SU-DHL-6 (cell line): ENCODE measurements at regions not wholly inside any gene's neighbourhood (a gene's known extent, or its start where the extent isn't known, plus 50 kb on each side); places are given as distances from the start of the nearest gene placed in this dataset.

Experiments used
- H2AFZ ChIP-seq: fragments of 200-600 bp; sonication (generic); 2 replicates; pipeline ENCODE4 v1.6.1; 2014; ENCODE audit warnings: low read depth, mild to moderate bottlenecking, moderate library complexity, mixed read lengths, antibody characterized with exemption, low read length; ENCODE audit not compliant: severe bottlenecking
- H3F3A ChIP-seq: fragments of 200-600 bp; shearing (Covaris generic); 2 replicates; pipeline ENCODE4 v1.6.0; 2016; ENCODE audit warnings: antibody characterized with exemption, mild to moderate bottlenecking; ENCODE audit not compliant: insufficient read depth
- H3K27ac ChIP-seq: fragments of 200-600 bp; sonication (generic); 2 replicates; pipeline ENCODE4 v1.5.1; 2016; ENCODE audit warnings: low read depth, mild to moderate bottlenecking, low read length, moderate library complexity, mixed read lengths
- H3K27me3 ChIP-seq: fragments of 200-600 bp; sonication (generic), shearing (Covaris generic); 2 replicates; pipeline ENCODE4 v1.6.0; 2014; ENCODE audit warnings: mild to moderate bottlenecking, low read length
- H3K36me3 ChIP-seq: fragments of 200-600 bp; sonication (generic); 2 replicates; pipeline ENCODE4 v1.6.1; 2014; ENCODE audit warnings: mild to moderate bottlenecking, low read length, mixed read lengths
- H3K4me2 ChIP-seq: fragments of 300-600, 200-600 bp; shearing (Covaris generic), sonication (generic); 2 replicates; pipeline ENCODE4 v1.6.0; 2014; ENCODE audit warnings: low read length, low read depth, mild to moderate bottlenecking; ENCODE audit not compliant: poor library complexity, severe bottlenecking
- H3K4me3 ChIP-seq: fragments of 200-600 bp; sonication (generic); 2 replicates; pipeline ENCODE4 v1.5.1; 2014; ENCODE audit warnings: antibody characterized with exemption, low read length, mild to moderate bottlenecking, mixed read lengths; ENCODE audit not compliant: insufficient read depth, poor library complexity, severe bottlenecking
- H3K79me2 ChIP-seq: fragments of 200-600 bp; sonication (generic); 2 replicates; pipeline ENCODE4 v1.6.1; 2014; ENCODE audit warnings: mild to moderate bottlenecking, low read length, moderate library complexity; ENCODE audit not compliant: insufficient read depth
- H3K9ac ChIP-seq: fragments of 200-600 bp; sonication (generic); 2 replicates; pipeline ENCODE4 v1.7.0; 2014; ENCODE audit warnings: mild to moderate bottlenecking, low read length
- H3K9me2 ChIP-seq: fragments of 200-600 bp; sonication (generic); replicated peaks from 2 replicates; pipeline ENCODE4 v1.6.1; 2014; ENCODE audit warnings: low read length; ENCODE audit not compliant: insufficient read depth
- H3K9me3 ChIP-seq: fragments of 200-600 bp; sonication (generic); 2 replicates; pipeline ENCODE4 v1.6.1; 2014; ENCODE audit warnings: low read length, mixed read lengths; ENCODE audit not compliant: insufficient read depth
- H4K20me1 ChIP-seq: fragments of 200-600 bp; sonication (generic); 2 replicates; pipeline ENCODE4 v1.6.1; 2014; ENCODE audit warnings: low read depth, mild to moderate bottlenecking, antibody characterized with exemption, low read length, moderate library complexity, mixed read lengths
- EZH2phosphoT487 ChIP-seq: fragments of 200-600 bp; sonication (generic), shearing (Covaris generic); conservative IDR thresholded peaks from 2 replicates; pipeline ENCODE4 v1.6.1; 2018; ENCODE audit warnings: mild to moderate bottlenecking, antibody characterized with exemption, low read length, moderate library complexity, mixed read lengths
- TF ChIP-seq, protein P1 (sequence below): fragments of 200-600 bp; sonication (generic); IDR thresholded peaks from one replicate; pipeline ENCODE4 v1.5.1; 2017; ENCODE audit warnings: antibody characterized with exemption, mild to moderate bottlenecking, low read length, moderate library complexity; ENCODE audit not compliant: insufficient read depth, poor library complexity, severe bottlenecking

DNA sequence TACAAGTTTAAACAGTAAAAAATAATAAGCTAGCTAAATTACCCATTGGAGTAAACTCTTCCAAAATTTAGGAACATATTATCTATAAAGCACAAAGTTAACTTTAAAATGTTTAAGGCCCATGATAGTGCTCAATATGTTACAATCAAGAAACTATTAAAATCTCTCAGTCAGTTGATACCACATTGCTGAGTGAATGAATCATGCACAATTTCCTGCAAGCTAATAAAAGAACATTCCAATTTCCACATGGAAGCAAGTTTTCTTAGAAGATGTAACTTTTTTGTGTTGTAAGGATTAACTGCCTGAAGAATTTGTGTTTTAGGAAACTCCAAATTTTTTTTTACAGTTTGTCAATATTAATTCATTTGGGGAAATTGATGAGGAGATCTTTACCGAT, 666.6 kb downstream of the SLITRK1 start:
- no peaks in the 10 kb centered on the region for H3K36me3 ChIP-seq
- no peaks in the 10 kb centered on the region for H3K9me3 ChIP-seq
- no peak overlapping the region for H3K9ac ChIP-seq
- H3K4me3 ChIP-seq, result no peak overlapping the region
- H3F3A ChIP-seq, result no peaks in the 10 kb centered on the region
- no peak overlapping the region for H3K27ac ChIP-seq
- no peaks in the 10 kb centered on the region for H3K27me3 ChIP-seq
- no peaks in the 10 kb centered on the region for H3K79me2 ChIP-seq
- H4K20me1 ChIP-seq, result no peaks in the 10 kb centered on the region
- H3K9me2 ChIP-seq, result no peaks in the 10 kb centered on the region
- no peak overlapping the region for H3K4me2 ChIP-seq
- H2AFZ ChIP-seq, result no peak overlapping the region
- TF ChIP-seq, protein P1, sequence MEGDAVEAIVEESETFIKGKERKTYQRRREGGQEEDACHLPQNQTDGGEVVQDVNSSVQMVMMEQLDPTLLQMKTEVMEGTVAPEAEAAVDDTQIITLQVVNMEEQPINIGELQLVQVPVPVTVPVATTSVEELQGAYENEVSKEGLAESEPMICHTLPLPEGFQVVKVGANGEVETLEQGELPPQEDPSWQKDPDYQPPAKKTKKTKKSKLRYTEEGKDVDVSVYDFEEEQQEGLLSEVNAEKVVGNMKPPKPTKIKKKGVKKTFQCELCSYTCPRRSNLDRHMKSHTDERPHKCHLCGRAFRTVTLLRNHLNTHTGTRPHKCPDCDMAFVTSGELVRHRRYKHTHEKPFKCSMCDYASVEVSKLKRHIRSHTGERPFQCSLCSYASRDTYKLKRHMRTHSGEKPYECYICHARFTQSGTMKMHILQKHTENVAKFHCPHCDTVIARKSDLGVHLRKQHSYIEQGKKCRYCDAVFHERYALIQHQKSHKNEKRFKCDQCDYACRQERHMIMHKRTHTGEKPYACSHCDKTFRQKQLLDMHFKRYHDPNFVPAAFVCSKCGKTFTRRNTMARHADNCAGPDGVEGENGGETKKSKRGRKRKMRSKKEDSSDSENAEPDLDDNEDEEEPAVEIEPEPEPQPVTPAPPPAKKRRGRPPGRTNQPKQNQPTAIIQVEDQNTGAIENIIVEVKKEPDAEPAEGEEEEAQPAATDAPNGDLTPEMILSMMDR, result no peak
- no peak for TF ChIP-seq EZH2phosphoT487

DNA sequence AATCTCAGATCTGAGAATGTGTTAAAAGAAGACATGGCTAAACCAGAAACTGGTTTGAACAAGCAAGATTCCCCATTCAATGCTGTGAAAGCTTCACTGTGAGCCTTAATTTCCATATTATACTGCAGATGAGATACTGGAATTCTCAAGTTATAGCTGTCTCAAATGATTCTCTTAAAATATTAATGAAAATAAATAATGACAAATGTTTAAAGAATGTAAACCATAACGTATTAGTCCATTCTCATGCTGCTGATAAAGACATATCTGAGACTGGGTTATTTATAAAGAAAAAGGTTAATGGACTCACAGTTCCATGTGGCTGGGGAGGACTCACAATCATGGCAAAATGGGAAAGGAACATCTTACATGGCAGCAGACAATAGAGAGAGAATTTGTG, 667.8 kb downstream of the SLITRK1 start:
- Histone ChIP-seq H3K9ac (no peak overlapping the region), H3K4me3 (no peak overlapping the region), H3K79me2 (no peaks in the 10 kb centered on the region), H3K27me3 (no peaks in the 10 kb centered on the region), H3K36me3 (no peaks in the 10 kb centered on the region), H3K9me2 (no peaks in the 10 kb centered on the region), H2AFZ (no peak overlapping the region), H4K20me1 (no peaks in the 10 kb centered on the region), H3F3A (no peaks in the 10 kb centered on the region), H3K9me3 (no peaks in the 10 kb centered on the region), H3K4me2 (no peak overlapping the region), H3K27ac (no peak overlapping the region)
- TF ChIP-seq EZH2phosphoT487, result no peak
- TF ChIP-seq, protein P1, result no peak

DNA sequence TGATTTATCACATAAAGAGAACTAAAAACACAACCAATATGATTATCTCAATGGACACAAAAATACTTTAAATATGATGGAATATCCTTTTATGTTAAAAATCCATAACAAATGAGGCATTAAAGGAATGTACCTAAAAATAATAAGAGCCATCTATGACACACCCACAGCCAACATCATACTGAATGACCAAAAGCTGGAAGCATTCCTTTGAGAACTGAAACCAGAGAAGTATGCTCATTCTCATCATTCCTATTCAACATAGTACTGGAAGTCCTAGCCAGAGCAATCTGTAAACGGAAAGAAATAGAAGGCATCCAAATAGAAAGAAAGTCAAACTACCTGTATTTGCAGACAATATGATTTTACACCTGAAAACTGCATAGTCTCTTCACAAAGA, 671.0 kb downstream of the SLITRK1 start:
- no peak for TF ChIP-seq EZH2phosphoT487
- TF ChIP-seq, protein P1, result no peak
- no peak overlapping the region for H3K4me3 ChIP-seq
- no peaks in the 10 kb centered on the region for H4K20me1 ChIP-seq
- H3K9ac ChIP-seq, result no peak overlapping the region
- no peaks in the 10 kb centered on the region for H3K9me2 ChIP-seq
- no peaks in the 10 kb centered on the region for H3K27me3 ChIP-seq
- no peak overlapping the region for H3K4me2 ChIP-seq
- H2AFZ ChIP-seq, result no peak overlapping the region
- H3K27ac ChIP-seq, result no peak overlapping the region
- no peaks in the 10 kb centered on the region for H3K79me2 ChIP-seq
- no peaks in the 10 kb centered on the region for H3K36me3 ChIP-seq
- H3F3A ChIP-seq, result no peaks in the 10 kb centered on the region
- no peaks in the 10 kb centered on the region for H3K9me3 ChIP-seq
